ENCODE measurements at regions not wholly inside any gene's neighbourhood (a gene's known extent, or its start where the extent isn't known, plus 50 kb on each side); places are given as distances from the start of the nearest gene placed in this dataset.

DNA sequence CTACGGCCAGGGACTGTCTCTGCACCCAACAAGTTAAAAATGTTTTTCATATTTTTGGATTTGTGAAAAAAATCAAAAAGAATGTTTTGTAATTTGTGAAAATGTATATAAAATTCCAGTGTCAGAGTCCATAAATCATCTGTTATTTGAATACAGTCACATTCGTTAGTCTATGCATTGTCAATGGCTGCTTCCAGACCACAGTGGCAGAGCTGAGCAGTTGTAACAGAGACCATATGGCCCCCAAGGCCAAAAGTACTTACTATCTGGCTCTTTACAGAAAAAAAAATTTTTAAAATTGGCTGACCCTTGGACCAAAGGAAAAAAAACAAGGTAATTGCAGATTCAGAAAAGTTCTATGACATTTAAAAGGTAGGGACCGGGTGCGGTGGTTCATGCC is 86.7 kb upstream of the ATL2 start:
- TF ChIP-seq EZH2 (IDR thresholded peaks at IDR 0.05; ENCODE audit: borderline replicate concordance, low read depth, low read length, severe bottlenecking), result no peak
- TF ChIP-seq, protein P1, sequence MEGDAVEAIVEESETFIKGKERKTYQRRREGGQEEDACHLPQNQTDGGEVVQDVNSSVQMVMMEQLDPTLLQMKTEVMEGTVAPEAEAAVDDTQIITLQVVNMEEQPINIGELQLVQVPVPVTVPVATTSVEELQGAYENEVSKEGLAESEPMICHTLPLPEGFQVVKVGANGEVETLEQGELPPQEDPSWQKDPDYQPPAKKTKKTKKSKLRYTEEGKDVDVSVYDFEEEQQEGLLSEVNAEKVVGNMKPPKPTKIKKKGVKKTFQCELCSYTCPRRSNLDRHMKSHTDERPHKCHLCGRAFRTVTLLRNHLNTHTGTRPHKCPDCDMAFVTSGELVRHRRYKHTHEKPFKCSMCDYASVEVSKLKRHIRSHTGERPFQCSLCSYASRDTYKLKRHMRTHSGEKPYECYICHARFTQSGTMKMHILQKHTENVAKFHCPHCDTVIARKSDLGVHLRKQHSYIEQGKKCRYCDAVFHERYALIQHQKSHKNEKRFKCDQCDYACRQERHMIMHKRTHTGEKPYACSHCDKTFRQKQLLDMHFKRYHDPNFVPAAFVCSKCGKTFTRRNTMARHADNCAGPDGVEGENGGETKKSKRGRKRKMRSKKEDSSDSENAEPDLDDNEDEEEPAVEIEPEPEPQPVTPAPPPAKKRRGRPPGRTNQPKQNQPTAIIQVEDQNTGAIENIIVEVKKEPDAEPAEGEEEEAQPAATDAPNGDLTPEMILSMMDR (IDR thresholded peaks at IDR 0.05; ENCODE audit: borderline replicate concordance, extremely low read depth, low read length, poor library complexity, severe bottlenecking), result no peak

Data from DND-41 (cell line).